Panc1 (cell line): ENCODE measurements at regions not wholly inside any gene's neighbourhood (a gene's known extent, or its start where the extent isn't known, plus 50 kb on each side); places are given as distances from the start of the nearest gene placed in this dataset.

ENCODE experiments used
- ATAC-seq: fragments of 200-7000 bp; cut with Tn5 transposase; 2 replicates; pipeline ENCODE4 v1.9.1; 2020; ENCODE audit warnings: mild to moderate bottlenecking, moderate library complexity
- BruUV-seq: library from RNA; stranded (reverse); fragments of 400-500 nt; replicated peaks from 2 replicates; lab custom pipeline; 2021; lab: Mats Ljungman, UMichigan
- CTCF ChIA-PET: fragments of 300-600 bp; sonication (Branson Sonifier 250); formaldehyde crosslinking; loops from one replicate; lab custom pipeline; 2022; ENCODE audit warnings: antibody characterized with exemption; lab: Charles Lee
- POLR2A ChIA-PET: fragments of 300-600 bp; sonication (Branson Sonifier 250); formaldehyde crosslinking; loops from one replicate; lab custom pipeline; 2022; ENCODE audit warnings: antibody characterized with exemption; lab: Charles Lee
- DNase-seq: peaks from one replicate; pipeline ENCODE4 v3.0.0-alpha.2; 2010; ENCODE audit warnings: low read depth, low spot score
- H3K27ac ChIP-seq: 2 replicates; pipeline ENCODE4 v1.5.1; 2011; ENCODE audit warnings: mild to moderate bottlenecking, low read length, inconsistent platforms
- H3K27me3 ChIP-seq: fragments of 200-500 bp; sonication (Bioruptor generic); 2 replicates; pipeline ENCODE4 v1.6.0; 2014; ENCODE audit warnings: low read length, inconsistent platforms; ENCODE audit not compliant: control insufficient read depth, insufficient read depth
- H3K36me3 ChIP-seq: fragments of 200-500 bp; sonication (Bioruptor generic); 2 replicates; pipeline ENCODE4 v1.5.1; 2014; ENCODE audit warnings: inconsistent platforms, mild to moderate bottlenecking, low read length, moderate library complexity; ENCODE audit not compliant: control insufficient read depth, insufficient read depth
- H3K4me1 ChIP-seq: 2 replicates; pipeline ENCODE4 v1.5.1; 2011; ENCODE audit warnings: inconsistent platforms, mild to moderate bottlenecking, low read length, moderate library complexity; ENCODE audit not compliant: control insufficient read depth, insufficient read depth
- H3K4me3 ChIP-seq, 2 experiments: 2 replicates each; pipeline ENCODE4 v1.5.1; 2011 to 2012; ENCODE audit warnings: low read depth in 2 of 2, low read length in 2 of 2, mild to moderate bottlenecking in 2 of 2, inconsistent platforms in 1 of 2, moderate library complexity in 1 of 2
- H3K9me3 ChIP-seq: fragments of 200-500 bp; sonication (Bioruptor generic); 2 replicates; pipeline ENCODE4 v1.5.1; 2014; ENCODE audit warnings: low read depth, mild to moderate bottlenecking, inconsistent platforms, low read length, moderate library complexity; ENCODE audit not compliant: control insufficient read depth, insufficient read depth
- POLR2AphosphoS5 ChIP-seq: IDR thresholded peaks from 2 replicates; pipeline ENCODE4 v1.6.1; 2012; ENCODE audit warnings: mild to moderate bottlenecking, low read depth, low read length, moderate library complexity
- SIN3A ChIP-seq: IDR thresholded peaks from 2 replicates; pipeline ENCODE4 v1.6.1; 2012; ENCODE audit warnings: low read depth, mild to moderate bottlenecking, low read length, moderate library complexity, borderline replicate concordance; ENCODE audit not compliant: insufficient read depth
- TCF7L2 ChIP-seq: IDR thresholded peaks from 2 replicates; pipeline ENCODE4 v1.6.1; 2011; ENCODE audit warnings: mild to moderate bottlenecking, low read depth, low read length, inconsistent platforms
- in situ Hi-C: cut with HindIII; loops from 2 replicates; pipeline ENCODE4 v1.10.0; 2016; ENCODE audit warnings: low sequenced_read_pairs, low pct_unique_long_range_greater_than_20kb
- intact Hi-C: fragments of 100-400 bp; cut with micrococcal nuclease; formaldehyde crosslinking; loops from one replicate; pipeline ENCODE4 v1.10.0; 2022; ENCODE audit not compliant: unreplicated experiment
- TF ChIP-seq, protein P1 (sequence below), 2 experiments: IDR thresholded peaks; 2 replicates each; pipeline ENCODE4 v1.6.1; 2011 to 2012; ENCODE audit warnings: low read depth in 2 of 2, control low read depth in 1 of 2, low read length in 1 of 2, mild to moderate bottlenecking in 1 of 2, moderate library complexity in 1 of 2; ENCODE audit not compliant: insufficient read depth in 1 of 2
- TF ChIP-seq, protein P2 (sequence below): fragments of 450-650 bp; IDR thresholded peaks from 2 replicates; pipeline ENCODE4 v1.5.1; 2017; ENCODE audit warnings: mild to moderate bottlenecking

DNA sequence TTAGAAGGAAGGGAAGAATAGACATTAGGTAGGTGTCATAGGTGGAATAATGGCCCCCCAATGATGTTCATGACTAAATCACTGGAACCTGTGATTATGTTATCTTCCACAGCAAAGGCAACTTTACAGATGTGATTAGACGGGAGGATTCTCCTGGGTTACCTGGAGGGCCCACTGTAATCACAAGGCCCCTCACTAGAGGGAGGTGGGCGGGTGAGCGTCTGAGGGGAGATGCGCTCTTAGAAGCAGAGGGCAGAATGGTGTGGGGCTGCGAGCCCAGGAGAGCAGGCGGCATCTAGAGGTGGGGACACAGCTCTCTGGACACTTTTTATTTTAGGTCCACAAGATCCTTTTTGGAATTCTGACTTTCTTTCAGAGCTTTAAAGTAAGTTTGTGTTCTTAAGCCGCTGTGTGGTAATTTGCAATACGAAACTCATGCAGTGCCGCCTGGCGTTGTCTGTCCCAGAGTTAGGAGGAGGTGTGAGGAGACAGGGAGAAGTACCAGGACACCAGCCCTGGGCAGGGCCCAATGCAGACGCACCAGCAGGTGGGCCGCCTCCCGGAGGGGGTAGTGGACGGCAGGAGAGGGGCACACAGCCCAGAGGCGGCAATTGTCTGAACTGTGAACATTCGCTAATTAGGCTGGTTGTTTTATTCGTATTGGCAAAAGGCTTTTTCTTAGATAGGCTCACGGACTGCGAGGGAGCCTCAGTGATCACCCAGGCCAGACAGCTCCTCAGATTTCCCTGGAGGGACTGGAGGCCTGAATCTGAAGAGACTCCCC is 51.1 kb upstream of the FANCC start:
- POLR2A ChIA-PET = no interaction called here
- no peak for ATAC-seq
- no peak for TF ChIP-seq TCF7L2
- TF ChIP-seq SIN3A = no peak
- TF ChIP-seq, protein P1, sequence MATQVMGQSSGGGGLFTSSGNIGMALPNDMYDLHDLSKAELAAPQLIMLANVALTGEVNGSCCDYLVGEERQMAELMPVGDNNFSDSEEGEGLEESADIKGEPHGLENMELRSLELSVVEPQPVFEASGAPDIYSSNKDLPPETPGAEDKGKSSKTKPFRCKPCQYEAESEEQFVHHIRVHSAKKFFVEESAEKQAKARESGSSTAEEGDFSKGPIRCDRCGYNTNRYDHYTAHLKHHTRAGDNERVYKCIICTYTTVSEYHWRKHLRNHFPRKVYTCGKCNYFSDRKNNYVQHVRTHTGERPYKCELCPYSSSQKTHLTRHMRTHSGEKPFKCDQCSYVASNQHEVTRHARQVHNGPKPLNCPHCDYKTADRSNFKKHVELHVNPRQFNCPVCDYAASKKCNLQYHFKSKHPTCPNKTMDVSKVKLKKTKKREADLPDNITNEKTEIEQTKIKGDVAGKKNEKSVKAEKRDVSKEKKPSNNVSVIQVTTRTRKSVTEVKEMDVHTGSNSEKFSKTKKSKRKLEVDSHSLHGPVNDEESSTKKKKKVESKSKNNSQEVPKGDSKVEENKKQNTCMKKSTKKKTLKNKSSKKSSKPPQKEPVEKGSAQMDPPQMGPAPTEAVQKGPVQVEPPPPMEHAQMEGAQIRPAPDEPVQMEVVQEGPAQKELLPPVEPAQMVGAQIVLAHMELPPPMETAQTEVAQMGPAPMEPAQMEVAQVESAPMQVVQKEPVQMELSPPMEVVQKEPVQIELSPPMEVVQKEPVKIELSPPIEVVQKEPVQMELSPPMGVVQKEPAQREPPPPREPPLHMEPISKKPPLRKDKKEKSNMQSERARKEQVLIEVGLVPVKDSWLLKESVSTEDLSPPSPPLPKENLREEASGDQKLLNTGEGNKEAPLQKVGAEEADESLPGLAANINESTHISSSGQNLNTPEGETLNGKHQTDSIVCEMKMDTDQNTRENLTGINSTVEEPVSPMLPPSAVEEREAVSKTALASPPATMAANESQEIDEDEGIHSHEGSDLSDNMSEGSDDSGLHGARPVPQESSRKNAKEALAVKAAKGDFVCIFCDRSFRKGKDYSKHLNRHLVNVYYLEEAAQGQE (IDR thresholded peaks at IDR 0.05; ENCODE audit: insufficient read depth in 1 of 2, low read depth in 2 of 2, low read length in 1 of 2) = no peak
- no peak for TF ChIP-seq POLR2AphosphoS5
- TF ChIP-seq, protein P2, sequence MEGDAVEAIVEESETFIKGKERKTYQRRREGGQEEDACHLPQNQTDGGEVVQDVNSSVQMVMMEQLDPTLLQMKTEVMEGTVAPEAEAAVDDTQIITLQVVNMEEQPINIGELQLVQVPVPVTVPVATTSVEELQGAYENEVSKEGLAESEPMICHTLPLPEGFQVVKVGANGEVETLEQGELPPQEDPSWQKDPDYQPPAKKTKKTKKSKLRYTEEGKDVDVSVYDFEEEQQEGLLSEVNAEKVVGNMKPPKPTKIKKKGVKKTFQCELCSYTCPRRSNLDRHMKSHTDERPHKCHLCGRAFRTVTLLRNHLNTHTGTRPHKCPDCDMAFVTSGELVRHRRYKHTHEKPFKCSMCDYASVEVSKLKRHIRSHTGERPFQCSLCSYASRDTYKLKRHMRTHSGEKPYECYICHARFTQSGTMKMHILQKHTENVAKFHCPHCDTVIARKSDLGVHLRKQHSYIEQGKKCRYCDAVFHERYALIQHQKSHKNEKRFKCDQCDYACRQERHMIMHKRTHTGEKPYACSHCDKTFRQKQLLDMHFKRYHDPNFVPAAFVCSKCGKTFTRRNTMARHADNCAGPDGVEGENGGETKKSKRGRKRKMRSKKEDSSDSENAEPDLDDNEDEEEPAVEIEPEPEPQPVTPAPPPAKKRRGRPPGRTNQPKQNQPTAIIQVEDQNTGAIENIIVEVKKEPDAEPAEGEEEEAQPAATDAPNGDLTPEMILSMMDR = no peak

More for the DNA sequence above, 51.1 kb upstream of the FANCC start:
- CTCF ChIA-PET = no interaction called here
- intact Hi-C loops = no loop called here
- DNase-seq = no peak
- no peak overlapping the region for H3K4me3 ChIP-seq
- no peak overlapping the region for H3K27ac ChIP-seq
- no peaks in the 10 kb centered on the region for H3K36me3 ChIP-seq
- no peaks in the 10 kb centered on the region for H3K9me3 ChIP-seq
- H3K27me3 ChIP-seq = no peaks in the 10 kb centered on the region
- peaks cover 3% of the 10 kb centered on the region; the same call in 1 of the 2 replicates for H3K4me1 ChIP-seq
- in situ Hi-C loops = no loop called here
- BruUV-seq = no TSS peak
